Right atrium auricular region (tissue), 2 donors: ENCODE measurements at regions not wholly inside any gene's neighbourhood (a gene's known extent, or its start where the extent isn't known, plus 50 kb on each side); places are given as distances from the start of the nearest gene placed in this dataset.

ENCODE experiments used
- DNase-seq: peaks from one replicate; pipeline ENCODE4 v3.0.0-alpha.2; 2019; ENCODE audit warnings: low spot score
- H3K27ac ChIP-seq, 2 donors: fragments of 200-600 bp; sonication (generic); 1 replicate in 1 of 2; 2 replicates in 1 of 2; pipeline ENCODE4 v1.5.1; 2016 to 2019
- H3K27me3 ChIP-seq, 2 donors: fragments of 200-600 bp; sonication (generic); one replicate each; pipeline versions ENCODE4 v1.5.1 to v1.6.0; 2017 to 2019
- H3K36me3 ChIP-seq: fragments of 200-600 bp; sonication (generic); one replicate; pipeline ENCODE4 v1.5.1; 2016
- H3K4me1 ChIP-seq, 2 donors: fragments of 200-600 bp; sonication (generic); one replicate each; pipeline versions ENCODE4 v1.5.1 to v1.6.0; 2017 to 2019
- H3K4me3 ChIP-seq, 2 donors: fragments of 200-600 bp; sonication (generic); 1 replicate in 1 of 2; 2 replicates in 1 of 2; pipeline ENCODE4 v1.5.1; 2017 to 2019; ENCODE audit warnings: mild to moderate bottlenecking in 1 of 2, moderate library complexity in 1 of 2
- H3K9me3 ChIP-seq, 2 donors: fragments of 200-600 bp; sonication (generic); one replicate each; pipeline ENCODE4 v1.5.1; 2019
- CTCF ChIP-seq, 2 donors: fragments of 200-600 bp; sonication (generic); IDR thresholded peaks; one replicate each; pipeline ENCODE4 v1.5.1; 2019; ENCODE audit warnings: antibody characterized with exemption in 2 of 2

DNA sequence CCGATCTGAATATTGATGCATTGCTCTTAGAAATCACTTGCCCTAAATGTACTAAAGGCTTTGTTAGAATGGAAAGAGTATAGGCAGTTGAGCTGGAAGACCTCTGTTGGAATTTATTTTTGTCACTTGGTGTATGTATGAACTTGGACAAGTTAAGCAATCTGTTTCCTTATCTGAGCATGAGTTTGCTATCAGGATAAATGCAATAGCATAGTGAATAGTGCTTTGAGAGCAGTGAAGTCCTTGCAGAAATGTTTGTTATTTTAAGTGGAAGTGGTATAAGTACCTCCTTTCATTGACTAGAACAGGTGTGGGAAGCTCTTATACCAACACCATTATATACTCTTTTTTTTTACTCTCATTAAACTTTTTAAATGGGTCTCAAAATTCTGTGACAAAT is 146.4 kb upstream of the ONECUT1 start:
- Histone ChIP-seq H3K36me3 (no peaks in the 10 kb centered on the region), H3K27me3 (no peaks in the 10 kb centered on the region), H3K9me3 (no peaks in the 10 kb centered on the region), H3K27ac (no peak overlapping the region), H3K4me3 (no peak overlapping the region), H3K4me1 (no peaks in the 10 kb centered on the region)
- TF ChIP-seq CTCF (IDR thresholded peaks at IDR 0.05): no peak
- no peak for DNase-seq

DNA sequence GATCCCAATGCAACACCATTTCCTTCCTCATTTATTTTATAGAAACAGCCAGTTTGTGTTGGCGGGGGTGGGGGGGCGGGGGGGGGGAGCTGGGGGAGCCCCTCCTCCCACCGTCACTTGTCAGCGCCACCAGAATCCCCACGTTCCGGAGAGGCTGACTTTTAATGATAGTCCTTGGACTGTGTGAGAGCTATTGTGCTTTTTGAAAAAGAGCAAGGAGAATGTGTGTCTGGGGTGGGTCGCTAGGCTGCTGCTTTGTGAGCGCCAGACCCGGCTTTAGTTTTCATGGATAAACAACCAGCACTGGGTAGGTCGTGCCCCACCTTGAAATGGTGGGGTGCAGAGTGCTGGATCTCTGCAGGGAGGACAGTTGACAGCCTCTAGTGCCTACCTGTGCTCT is 135.0 kb upstream of the ONECUT1 start:
- no peaks in the 10 kb centered on the region for H3K36me3 ChIP-seq
- peaks cover 0 to 15% of the 10 kb centered on the region in 2 donors for H3K9me3 ChIP-seq
- TF ChIP-seq CTCF (IDR thresholded peaks at IDR 0.05): no peak
- H3K4me1 ChIP-seq: no peaks in the 10 kb centered on the region
- DNase-seq: no peak
- H3K27me3 ChIP-seq: no peaks in the 10 kb centered on the region
- H3K27ac ChIP-seq: no peak overlapping the region
- H3K4me3 ChIP-seq: no peak overlapping the region

DNA sequence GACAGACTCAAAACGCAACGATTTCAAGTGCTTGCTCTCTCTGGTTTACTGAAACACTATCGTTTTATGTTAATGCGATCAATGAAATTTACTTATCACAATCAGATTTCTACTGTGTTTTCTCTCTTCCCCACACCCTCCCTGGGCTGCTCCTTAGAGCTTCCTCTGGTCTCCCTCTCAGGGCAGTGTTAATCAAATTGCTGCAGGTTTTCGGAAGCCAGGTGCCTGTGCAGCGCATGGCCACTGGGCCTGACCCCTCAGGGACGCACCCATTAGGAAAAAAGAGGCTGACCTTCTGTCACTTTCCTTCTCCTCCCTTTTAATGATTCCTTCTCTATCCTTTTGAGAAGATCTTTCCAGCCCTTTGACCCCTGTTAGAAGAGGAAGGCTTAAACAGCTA is 134.5 kb upstream of the ONECUT1 start:
- no peak for DNase-seq
- no peaks in the 10 kb centered on the region for H3K27me3 ChIP-seq
- no peaks in the 10 kb centered on the region for H3K36me3 ChIP-seq
- H3K27ac ChIP-seq: no peak overlapping the region
- no peaks in the 10 kb centered on the region for H3K4me1 ChIP-seq
- TF ChIP-seq CTCF (IDR thresholded peaks at IDR 0.05): no peak
- peaks cover 0 to 10% of the 10 kb centered on the region in 2 donors for H3K9me3 ChIP-seq
- no peak overlapping the region for H3K4me3 ChIP-seq

- H3K9me3 ChIP-seq: no peaks in the 10 kb centered on the region
- no peaks in the 10 kb centered on the region for H3K4me1 ChIP-seq
- DNase-seq: no peak
- no peaks in the 10 kb centered on the region for H3K36me3 ChIP-seq
- no peak for TF ChIP-seq CTCF (IDR thresholded peaks at IDR 0.05)
- H3K4me3 ChIP-seq: no peak overlapping the region
- H3K27me3 ChIP-seq: no peaks in the 10 kb centered on the region
- no peak overlapping the region for H3K27ac ChIP-seq
Observed at GRCh38 chr15:52923626-52924025, 133.5 kb upstream of the ONECUT1 start.

DNA sequence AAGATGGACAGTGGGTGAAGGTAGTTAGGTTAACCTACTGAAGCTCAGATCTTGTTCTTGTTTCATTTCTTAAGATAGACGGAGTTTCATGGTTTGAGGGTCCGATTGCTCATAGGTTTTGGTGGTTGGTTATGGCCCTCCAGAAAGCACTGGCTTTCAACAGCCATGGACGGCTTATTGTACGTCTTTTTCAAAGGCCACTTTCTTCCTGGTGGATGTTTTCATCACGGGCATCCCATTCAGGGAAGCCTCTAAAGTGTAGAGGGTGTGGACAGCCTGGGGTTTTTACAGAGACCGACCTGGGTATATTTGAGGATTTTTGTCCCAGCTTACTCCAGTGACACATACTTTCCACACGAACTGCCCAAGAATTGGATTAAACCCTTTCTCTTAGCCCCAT is 132.7 kb upstream of the ONECUT1 start:
- no peaks in the 10 kb centered on the region for H3K36me3 ChIP-seq

More for the DNA sequence above, 132.7 kb upstream of the ONECUT1 start:
- DNase-seq: no peak
- Histone ChIP-seq H3K27ac (no peak overlapping the region), H3K4me1 (no peaks in the 10 kb centered on the region), H3K9me3 (no peaks in the 10 kb centered on the region), H3K4me3 (no peak overlapping the region), H3K27me3 (no peaks in the 10 kb centered on the region)
- no peak for TF ChIP-seq CTCF (IDR thresholded peaks at IDR 0.05)
